LNCAP (cell line): ENCODE measurements at regions not wholly inside any gene's neighbourhood (a gene's known extent, or its start where the extent isn't known, plus 50 kb on each side); places are given as distances from the start of the nearest gene placed in this dataset.

ENCODE experiments used
- CTCF ChIP-seq: fragments of 450-650 bp; IDR thresholded peaks from 2 replicates; pipeline ENCODE4 v1.5.1; 2017; ENCODE audit warnings: mild to moderate bottlenecking

GRCh38 chr4:4808086-4808485, 51.4 kb upstream of the MSX1 start:
- no peak for TF ChIP-seq CTCF

DNA sequence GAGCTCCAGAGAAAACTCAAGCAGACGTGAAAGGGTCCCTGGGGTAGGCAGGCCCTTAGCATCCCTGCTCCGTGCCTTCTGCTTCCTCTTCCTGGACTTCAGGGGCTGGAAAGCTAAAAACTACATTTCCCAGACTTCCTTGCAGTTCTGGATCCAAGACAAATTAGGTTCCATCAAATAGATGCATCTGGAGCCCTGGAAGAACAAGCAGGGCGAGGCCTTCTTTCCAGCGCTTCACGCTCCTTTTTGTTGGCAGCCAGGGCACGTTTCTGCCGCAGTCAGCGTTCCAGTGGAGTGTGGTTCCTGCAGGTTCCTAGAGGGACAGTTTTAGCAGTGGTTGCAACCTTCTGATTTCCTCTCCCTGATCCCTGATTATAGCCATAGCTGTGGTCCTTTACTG, 53.6 kb upstream of the MSX1 start:
- TF ChIP-seq CTCF = no peak

DNA sequence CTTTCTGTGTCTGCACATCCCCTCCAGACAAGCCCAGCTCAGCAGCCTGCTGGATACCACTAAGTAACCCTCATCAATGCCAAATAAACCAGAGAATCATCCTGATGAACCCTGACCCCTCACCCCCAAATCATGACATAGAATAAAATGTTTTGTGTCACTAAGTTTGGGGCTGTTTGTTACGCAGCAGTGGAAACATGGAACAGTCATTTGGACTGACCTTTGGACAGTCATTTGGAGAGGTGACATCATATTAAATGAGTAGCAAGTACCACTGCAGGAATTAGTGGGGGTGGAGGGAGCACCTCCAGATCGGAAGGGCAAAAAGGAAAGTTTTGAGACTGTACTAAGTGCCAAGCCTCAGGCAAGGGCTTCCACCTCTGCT, 55.6 kb upstream of the MSX1 start:
- TF ChIP-seq CTCF = no peak

GRCh38 chr4:4803216-4803911, 56.1 kb upstream of the MSX1 start:
- TF ChIP-seq CTCF = no peak

- TF ChIP-seq CTCF = no peak
Measured at GRCh38 chr4:4800646-4801408, 58.6 kb upstream of the MSX1 start.

GRCh38 chr4:4794421-4794820, 65.0 kb upstream of the MSX1 start:
- no peak for TF ChIP-seq CTCF

DNA sequence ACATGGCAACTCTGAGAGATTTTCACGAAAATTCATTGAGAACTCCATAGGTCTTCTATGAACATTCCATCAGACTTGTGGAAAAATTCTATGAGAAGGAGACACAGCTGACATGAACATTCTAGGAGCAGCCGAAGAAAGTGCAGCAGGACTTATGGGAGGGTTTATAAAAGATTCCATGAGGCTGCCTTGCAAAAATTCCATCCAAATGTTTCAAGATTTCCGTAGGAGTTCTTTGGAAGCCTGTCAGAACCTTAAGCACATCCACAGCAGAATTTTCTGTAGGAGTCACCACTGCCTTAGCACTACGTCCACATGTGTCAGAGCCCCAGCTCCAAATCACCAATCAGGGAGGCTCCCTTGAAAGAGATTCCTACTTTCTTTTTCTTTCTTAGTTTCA, 67.0 kb upstream of the MSX1 start:
- no peak for TF ChIP-seq CTCF
